SK-N-SH treated with all-trans-retinoic acid at 6 μM for 48 hours (cell line): ENCODE measurements at regions not wholly inside any gene's neighbourhood (a gene's known extent, or its start where the extent isn't known, plus 50 kb on each side); places are given as distances from the start of the nearest gene placed in this dataset.
A peak's percentile ranks its signal among the peaks of the same experiment; 100 is the strongest.

Experiments
- ATAC-seq: fragments of 200-7000 bp; cut with Tn5 transposase; 3 replicates; pipeline ENCODE4 v1.9.1; 2020; ENCODE audit warnings: mild to moderate bottlenecking, moderate library complexity
- ARNTL ChIP-seq: fragments of 450-650 bp; formaldehyde crosslinking; IDR thresholded peaks from 2 replicates; pipeline ENCODE4 v1.5.0; 2020; ENCODE audit warnings: low read depth, mild to moderate bottlenecking, moderate library complexity, borderline replicate concordance
- BACH2 ChIP-seq: fragments of 250-450 bp; sonication (Bioruptor Pico); IDR thresholded peaks from 2 replicates; pipeline ENCODE4 v1.9.0; 2021; ENCODE audit warnings: mild to moderate bottlenecking, borderline replicate concordance
- CSDC2 ChIP-seq: fragments of 250-450 bp; sonication (Bioruptor Pico); IDR thresholded peaks from 2 replicates; pipeline ENCODE4 v1.5.0; 2020; ENCODE audit warnings: mild to moderate bottlenecking, moderate library complexity
- CSRNP3 ChIP-seq: fragments of 250-450 bp; sonication (Bioruptor Pico); IDR thresholded peaks from 2 replicates; pipeline ENCODE4 v1.5.1; 2021; ENCODE audit warnings: mild to moderate bottlenecking, moderate library complexity
- ESRRG ChIP-seq: fragments of 250-450 bp; sonication (Bioruptor Pico); IDR thresholded peaks from 2 replicates; pipeline ENCODE4 v1.6.1; 2021; ENCODE audit warnings: mild to moderate bottlenecking
- ISL1 ChIP-seq: fragments of 250-450 bp; sonication (Bioruptor Pico); IDR thresholded peaks from 2 replicates; pipeline ENCODE4 v2.1.2; 2022; ENCODE audit warnings: mild to moderate bottlenecking, moderate library complexity
- OSR1 ChIP-seq: fragments of 250-450 bp; sonication (Bioruptor Pico); IDR thresholded peaks from 2 replicates; pipeline ENCODE4 v1.8.0; 2022; ENCODE audit warnings: moderate library complexity, mild to moderate bottlenecking, inconsistent platforms
- POU6F1 ChIP-seq: fragments of 250-450 bp; sonication (Bioruptor Pico); IDR thresholded peaks from 2 replicates; pipeline ENCODE4 v1.8.0; 2021; ENCODE audit warnings: low read depth, mild to moderate bottlenecking, moderate library complexity, borderline replicate concordance
- PPARA ChIP-seq: fragments of 250-450 bp; sonication (Bioruptor Pico); IDR thresholded peaks from 2 replicates; pipeline ENCODE4 v1.5.0; 2020; ENCODE audit warnings: mild to moderate bottlenecking, borderline replicate concordance
- SNAI2 ChIP-seq: fragments of 250-450 bp; sonication (Bioruptor Pico); IDR thresholded peaks from 2 replicates; pipeline ENCODE4 v1.5.0; 2020; ENCODE audit warnings: mild to moderate bottlenecking, moderate library complexity
- TCF4 ChIP-seq: fragments of 250-450 bp; sonication (Bioruptor Pico); IDR thresholded peaks from 2 replicates; pipeline ENCODE4 v1.8.0; 2021; ENCODE audit warnings: mild to moderate bottlenecking, moderate library complexity, borderline replicate concordance
- TOX ChIP-seq: fragments of 250-450 bp; sonication (Bioruptor Pico); IDR thresholded peaks from 2 replicates; pipeline ENCODE4 v1.8.0; 2021; ENCODE audit warnings: mild to moderate bottlenecking, moderate library complexity, borderline replicate concordance
- TSHZ2 ChIP-seq: fragments of 250-450 bp; sonication (Bioruptor Pico); IDR thresholded peaks from 2 replicates; pipeline ENCODE4 v1.5.0; 2020; ENCODE audit warnings: mild to moderate bottlenecking, moderate library complexity
- ZC3H10 ChIP-seq: fragments of 250-450 bp; sonication (Bioruptor Pico); IDR thresholded peaks from 2 replicates; pipeline ENCODE4 v1.5.1; 2021; ENCODE audit warnings: mild to moderate bottlenecking, moderate library complexity
- ZFP3 ChIP-seq: fragments of 250-450 bp; sonication (Bioruptor Pico); IDR thresholded peaks from 2 replicates; pipeline ENCODE4 v1.5.0; 2020; ENCODE audit warnings: mild to moderate bottlenecking, moderate library complexity
- ZFP30 ChIP-seq: fragments of 450-650 bp; formaldehyde crosslinking; IDR thresholded peaks from 2 replicates; pipeline ENCODE4 v1.5.0; 2022; ENCODE audit warnings: mild to moderate bottlenecking, moderate library complexity
- ZNF565 ChIP-seq: fragments of 450-650 bp; formaldehyde crosslinking; conservative IDR thresholded peaks from 2 replicates; pipeline ENCODE4 v1.5.0; 2020; ENCODE audit warnings: low read depth, mild to moderate bottlenecking, moderate library complexity
- ZNF70 ChIP-seq: fragments of 450-650 bp; formaldehyde crosslinking; IDR thresholded peaks from 2 replicates; pipeline ENCODE4 v1.5.0; 2020; ENCODE audit warnings: mild to moderate bottlenecking, moderate library complexity
- ZNF8 ChIP-seq: fragments of 450-650 bp; formaldehyde crosslinking; IDR thresholded peaks from 2 replicates; pipeline ENCODE4 v1.5.0; 2020; ENCODE audit warnings: mild to moderate bottlenecking, moderate library complexity
- TF ChIP-seq, protein P1 (sequence below): fragments of 250-450 bp; sonication (Bioruptor Pico); IDR thresholded peaks from 2 replicates; pipeline ENCODE4 v1.8.0; 2020; ENCODE audit warnings: mild to moderate bottlenecking, moderate library complexity, borderline replicate concordance

DNA sequence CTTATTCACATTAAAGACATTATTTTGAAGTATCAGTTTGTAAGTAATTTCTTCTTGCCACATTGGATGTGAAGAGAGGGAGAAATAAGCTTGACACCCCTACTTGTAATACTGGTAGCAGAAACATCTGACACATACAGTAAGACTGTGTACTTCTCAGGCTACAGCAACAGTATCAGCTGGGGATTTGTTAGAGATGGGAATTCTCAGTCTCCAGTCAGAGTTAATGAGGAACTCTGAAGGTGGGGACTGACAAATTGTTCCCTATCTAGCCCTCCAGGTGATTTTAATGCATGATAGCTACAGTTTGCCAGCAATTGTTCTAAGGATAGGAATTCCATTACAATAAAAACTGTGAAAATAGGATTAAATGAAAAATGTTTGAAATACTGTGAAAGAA, 524.8 kb downstream of the PRR16 start:
- TF ChIP-seq PPARA (no peak), ZNF8 (CRISPR knock-in tag) (no peak), CSDC2 (no peak), ZC3H10 (CRISPR knock-in tag) (no peak), BACH2 (CRISPR knock-in tag) (no peak), ZFP30 (CRISPR knock-in tag) (no peak), TOX (CRISPR knock-in tag) (no peak), CSRNP3 (CRISPR knock-in tag) (no peak)
- ATAC-seq, result no peak

- TF ChIP-seq TSHZ2 (CRISPR knock-in tag) (no peak), ESRRG (CRISPR knock-in tag) (no peak), TCF4 (CRISPR knock-in tag) (peak; percentile 79)
These were observed 527.5 kb downstream of the PRR16 start for GRCh38 chr5:120991569-120991968.

GRCh38 chr5:120994112-120994511, 530.0 kb downstream of the PRR16 start:
- ATAC-seq, result no peak
- TF ChIP-seq PPARA (no peak), CSDC2 (no peak), ZNF8 (CRISPR knock-in tag) (no peak), ZNF70 (CRISPR knock-in tag) (no peak), ZFP3 (no peak), TOX (CRISPR knock-in tag) (no peak), OSR1 (CRISPR knock-in tag) (no peak), POU6F1 (CRISPR knock-in tag) (no peak), CSRNP3 (CRISPR knock-in tag) (no peak), SNAI2 (CRISPR knock-in tag) (no peak), ZC3H10 (CRISPR knock-in tag) (no peak), ZNF565 (CRISPR knock-in tag) (no peak), TCF4 (CRISPR knock-in tag) (no peak), ISL1 (CRISPR knock-in tag) (no peak), ESRRG (CRISPR knock-in tag) (no peak)
- TF ChIP-seq, protein P1, sequence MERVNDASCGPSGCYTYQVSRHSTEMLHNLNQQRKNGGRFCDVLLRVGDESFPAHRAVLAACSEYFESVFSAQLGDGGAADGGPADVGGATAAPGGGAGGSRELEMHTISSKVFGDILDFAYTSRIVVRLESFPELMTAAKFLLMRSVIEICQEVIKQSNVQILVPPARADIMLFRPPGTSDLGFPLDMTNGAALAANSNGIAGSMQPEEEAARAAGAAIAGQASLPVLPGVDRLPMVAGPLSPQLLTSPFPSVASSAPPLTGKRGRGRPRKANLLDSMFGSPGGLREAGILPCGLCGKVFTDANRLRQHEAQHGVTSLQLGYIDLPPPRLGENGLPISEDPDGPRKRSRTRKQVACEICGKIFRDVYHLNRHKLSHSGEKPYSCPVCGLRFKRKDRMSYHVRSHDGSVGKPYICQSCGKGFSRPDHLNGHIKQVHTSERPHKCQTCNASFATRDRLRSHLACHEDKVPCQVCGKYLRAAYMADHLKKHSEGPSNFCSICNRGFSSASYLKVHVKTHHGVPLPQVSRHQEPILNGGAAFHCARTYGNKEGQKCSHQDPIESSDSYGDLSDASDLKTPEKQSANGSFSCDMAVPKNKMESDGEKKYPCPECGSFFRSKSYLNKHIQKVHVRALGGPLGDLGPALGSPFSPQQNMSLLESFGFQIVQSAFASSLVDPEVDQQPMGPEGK (CRISPR knock-in tag), result no peak

More at GRCh38 chr5:120991569-120991968, 527.5 kb downstream of the PRR16 start:
- no peak for ATAC-seq

- ATAC-seq, result no peak
- no peak for TF ChIP-seq ESRRG (CRISPR knock-in tag)
- no peak for TF ChIP-seq ARNTL (CRISPR knock-in tag)
These were observed 535.5 kb downstream of the PRR16 start for GRCh38 chr5:120999550-120999949.
